GM21529 (cell line): ENCODE measurements at regions not wholly inside any gene's neighbourhood (a gene's known extent, or its start where the extent isn't known, plus 50 kb on each side); places are given as distances from the start of the nearest gene placed in this dataset.
"Not testable (repeated sequence)": the region's sequence is repeated elsewhere in the genome, so short reads cannot be mapped to it uniquely, and the experiment has no call there.

ENCODE experiments used
- ATAC-seq: cut with Tn5 transposase; IDR thresholded peaks from one replicate; pipeline ENCODE4 v1.9.1; 2021; ENCODE audit not compliant: unreplicated experiment

- no peak for ATAC-seq
Observed at GRCh38 chr2:8121022-8121825, 560.6 kb upstream of the ID2 start.

DNA sequence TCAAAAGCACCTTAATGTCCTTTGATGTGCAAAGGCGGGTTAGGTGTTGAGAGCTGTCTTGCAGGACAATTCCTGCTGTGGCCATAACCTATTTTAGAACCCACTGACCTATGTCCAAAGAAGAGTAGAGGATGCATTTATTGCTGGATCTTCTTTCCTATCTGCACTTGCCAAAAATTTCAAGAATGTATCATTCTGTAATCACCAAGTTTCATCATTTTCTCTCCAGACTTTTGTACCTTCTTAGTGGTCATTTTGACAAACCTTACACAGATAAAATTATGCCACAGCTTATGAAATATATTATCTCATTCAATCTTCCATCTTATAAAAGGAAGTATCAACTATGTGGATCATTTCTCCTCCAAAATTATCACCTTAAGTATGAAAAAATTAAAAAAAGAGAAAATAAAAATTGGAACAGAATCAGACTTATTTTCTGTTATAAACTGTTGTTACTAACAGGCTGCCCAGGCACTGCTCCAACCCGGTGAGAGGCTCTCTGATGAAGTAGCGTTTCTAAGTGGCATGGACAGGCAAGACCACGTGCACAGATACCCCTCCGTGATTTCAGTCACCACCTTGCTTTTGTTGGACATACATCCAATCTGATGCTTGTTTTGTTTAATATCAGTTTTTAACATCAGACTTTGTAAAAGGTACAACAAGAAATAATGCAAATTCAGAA is 559.9 kb upstream of the ID2 start:
- ATAC-seq = no peak

DNA sequence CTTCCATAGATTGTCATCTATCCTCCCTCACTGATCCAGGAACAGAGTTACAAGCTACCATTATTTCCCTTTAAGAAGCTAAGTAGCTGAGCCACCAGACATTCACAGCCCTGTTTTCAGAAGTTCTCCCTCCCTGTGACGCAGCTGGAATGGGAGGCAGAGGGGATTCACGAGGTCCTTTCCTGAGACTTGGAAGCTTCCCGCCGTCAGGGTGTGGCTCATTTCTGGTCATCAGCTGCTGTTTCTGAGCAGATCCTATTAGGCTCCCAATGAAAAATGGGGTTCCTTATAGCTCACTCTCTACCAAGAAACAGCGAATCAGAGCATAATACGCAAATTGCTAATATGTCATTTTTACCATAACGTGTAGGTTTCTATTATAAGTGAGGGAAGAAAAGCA is 559.3 kb upstream of the ID2 start:
- ATAC-seq = no peak

GRCh38 chr2:8123464-8123863 is 558.4 kb upstream of the ID2 start:
- no peak for ATAC-seq

GRCh38 chr2:8125741-8126711 is 555.8 kb upstream of the ID2 start:
- ATAC-seq = no peak

- ATAC-seq = no peak
Observed at GRCh38 chr2:8126783-8127182, 555.1 kb upstream of the ID2 start.

GRCh38 chr2:8131423-8131822 is 550.4 kb upstream of the ID2 start:
- ATAC-seq = not testable (repeated sequence)

GRCh38 chr2:8132351-8132831 is 549.5 kb upstream of the ID2 start:
- no peak for ATAC-seq

DNA sequence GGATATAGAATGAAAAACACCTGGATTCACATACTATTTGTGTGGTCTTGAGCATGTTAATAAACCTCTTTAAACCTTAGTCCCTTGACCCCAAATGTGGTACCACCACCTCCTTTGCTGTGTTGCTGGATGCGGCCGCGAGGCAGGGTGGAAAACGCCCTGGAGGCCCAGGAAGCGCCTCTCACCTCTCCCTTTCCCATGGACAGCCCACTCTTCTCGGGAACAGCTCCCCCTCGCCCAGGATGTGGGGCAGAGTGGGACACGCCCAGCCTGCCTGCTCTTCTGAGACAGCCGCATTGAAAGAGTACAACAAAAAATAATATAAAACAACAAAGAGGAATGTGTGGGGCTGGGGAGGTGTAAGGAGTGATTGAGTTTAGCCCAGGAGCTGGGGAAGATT is 549.0 kb upstream of the ID2 start:
- no peak for ATAC-seq

DNA sequence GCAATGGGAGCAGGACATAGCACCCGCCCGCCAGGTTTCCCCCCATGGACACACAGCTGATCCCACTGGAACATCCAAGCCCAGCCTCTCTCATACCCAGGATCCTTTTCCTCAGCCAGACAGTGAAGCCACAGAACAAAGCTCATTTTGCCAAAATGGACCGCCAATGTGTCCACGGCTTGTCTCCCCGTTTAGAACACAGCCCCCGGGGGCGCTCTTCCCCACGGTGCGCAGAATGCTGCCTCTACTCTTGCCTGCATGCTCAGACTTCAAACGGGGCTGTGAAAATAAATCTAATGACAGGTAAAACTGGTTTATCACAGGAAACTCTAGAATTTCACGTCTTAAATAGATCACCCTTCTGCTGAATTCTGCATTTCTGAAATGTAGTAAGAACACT is 548.5 kb upstream of the ID2 start:
- ATAC-seq = no peak

- ATAC-seq = no peak
Observed at GRCh38 chr2:8133913-8134472, 547.9 kb upstream of the ID2 start.

DNA sequence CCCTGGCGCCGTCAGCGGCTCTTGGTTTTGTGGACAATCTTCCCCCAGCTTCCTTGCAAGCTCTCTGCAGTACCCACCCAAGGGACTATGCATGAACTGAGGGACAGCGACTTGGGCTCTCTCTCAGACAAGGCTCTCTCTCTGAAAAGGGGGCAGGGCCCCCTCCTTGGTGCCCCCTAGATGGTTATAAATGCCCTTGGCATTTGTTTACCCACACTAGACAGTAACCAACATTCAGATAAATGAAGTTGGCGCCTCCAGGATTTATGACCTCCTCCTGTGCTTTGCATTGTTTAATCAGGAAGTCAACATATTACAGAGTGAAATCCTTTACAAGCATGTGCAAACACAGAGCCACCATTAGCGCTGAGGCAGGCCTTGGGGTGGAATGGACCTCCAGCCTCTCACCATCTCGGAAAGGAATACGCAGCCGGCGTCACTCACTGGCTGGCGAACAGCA is 547.4 kb upstream of the ID2 start:
- ATAC-seq = no peak

DNA sequence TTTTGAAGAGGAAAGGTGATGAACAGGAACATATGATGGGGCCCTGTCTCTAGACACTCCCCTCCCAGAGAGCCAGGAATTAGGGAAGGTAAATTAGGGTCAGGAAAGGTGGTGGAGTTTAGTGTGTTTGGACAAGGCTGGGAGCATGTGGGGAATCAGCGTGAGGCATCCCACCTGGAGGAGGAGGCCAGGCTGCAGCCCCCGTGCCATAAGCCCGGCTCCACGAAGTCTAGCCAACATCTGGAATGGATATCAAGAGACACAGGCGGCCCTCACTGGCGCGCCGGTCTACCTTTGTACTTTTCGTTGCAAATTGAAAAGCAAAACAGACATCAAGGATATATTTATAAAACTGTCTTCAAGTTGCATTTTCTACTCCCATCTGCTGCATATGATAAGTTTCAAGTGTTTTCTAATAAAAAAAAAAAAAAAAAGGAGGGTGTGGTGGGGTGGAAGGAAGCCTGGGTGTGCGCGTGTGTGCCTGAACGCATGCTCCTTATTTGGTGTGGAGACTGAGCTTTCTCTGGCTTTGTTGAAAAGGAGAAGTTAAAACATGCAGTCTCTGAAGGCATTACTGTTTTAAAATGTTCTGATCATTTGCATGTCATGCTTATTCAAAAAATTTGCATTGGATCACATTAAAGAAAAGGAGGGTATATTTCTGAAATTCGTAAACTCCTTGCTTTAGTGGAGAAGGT is 546.7 kb upstream of the ID2 start:
- ATAC-seq = no peak

GRCh38 chr2:8137801-8138200 is 544.1 kb upstream of the ID2 start:
- no peak for ATAC-seq

- no peak for ATAC-seq
Observed at GRCh38 chr2:8138525-8138922, 543.3 kb upstream of the ID2 start.

- ATAC-seq = no peak
Observed at GRCh38 chr2:8138923-8139667, 542.8 kb upstream of the ID2 start.

DNA sequence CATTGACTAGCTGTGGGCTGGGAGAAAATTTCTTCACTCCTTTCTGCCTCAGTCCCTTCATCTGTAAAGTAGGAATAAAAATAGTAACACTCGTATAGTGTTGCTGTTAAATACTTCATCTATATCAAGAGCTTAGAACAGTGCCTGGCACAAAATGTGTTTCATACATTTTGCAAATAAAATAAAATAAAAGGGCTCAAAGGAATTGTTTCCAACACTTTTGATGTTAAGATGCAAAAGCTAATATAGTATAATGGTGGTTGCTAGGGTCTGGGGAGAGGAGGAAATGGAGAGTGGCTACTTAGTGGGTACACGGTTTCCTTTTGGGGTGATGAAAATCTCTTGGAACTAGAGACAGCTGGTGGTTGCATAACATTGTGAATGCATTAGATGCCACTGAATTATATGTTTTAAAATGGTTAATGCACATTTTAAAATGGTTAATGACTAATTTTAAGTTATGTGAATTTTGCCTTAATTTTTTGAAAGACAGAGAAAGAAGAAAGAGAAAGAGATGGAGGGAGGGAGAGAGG is 542.1 kb upstream of the ID2 start:
- no peak for ATAC-seq

DNA sequence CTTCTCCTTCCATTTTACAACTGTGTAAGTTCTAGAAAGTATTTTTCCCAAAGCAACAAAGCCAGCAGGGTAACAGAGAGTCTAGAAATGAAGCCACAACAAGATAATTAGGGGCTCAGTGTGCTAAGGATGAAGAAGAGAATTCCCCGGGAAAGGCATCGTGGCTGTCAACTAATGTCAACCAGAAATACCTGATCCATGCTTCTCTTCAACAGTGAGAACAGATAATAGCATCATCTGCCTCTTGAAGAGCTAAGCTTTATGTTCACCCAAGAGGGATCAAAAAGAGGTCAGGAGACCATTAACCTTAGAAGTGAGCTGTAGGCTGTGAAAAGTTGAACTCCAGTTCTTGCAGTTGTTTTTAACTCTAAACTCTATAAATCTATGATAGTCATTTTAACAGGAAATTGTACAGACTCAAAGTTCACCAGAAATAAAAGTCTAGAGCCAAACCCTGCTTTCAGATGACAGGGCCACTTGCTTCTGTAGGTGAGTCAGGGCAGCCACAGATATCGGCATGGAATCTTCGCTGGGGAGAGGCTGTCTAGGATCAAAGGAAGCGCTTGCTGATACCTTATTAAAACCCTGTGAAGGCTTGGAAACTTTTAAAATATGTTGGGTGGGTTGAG is 540.7 kb upstream of the ID2 start:
- no peak for ATAC-seq

GRCh38 chr2:8141780-8142179 is 540.1 kb upstream of the ID2 start:
- ATAC-seq = no peak
